ENCODE measurements at regions not wholly inside any gene's neighbourhood (a gene's known extent, or its start where the extent isn't known, plus 50 kb on each side); places are given as distances from the start of the nearest gene placed in this dataset.
A peak's percentile ranks its signal among the peaks of the same experiment; 100 is the strongest.

GRCh38 chr5:28516722-28517121, 1478.3 kb upstream of the CDH9 start:
- no peak for DNase-seq (ENCODE audit: low read depth)

GRCh38 chr5:28512648-28513047, 1474.3 kb upstream of the CDH9 start:
- DNase-seq (ENCODE audit: low read depth), result no peak

GRCh38 chr5:28505121-28505520, 1466.7 kb upstream of the CDH9 start:
- no peak for DNase-seq (ENCODE audit: low read depth)

GRCh38 chr5:28500511-28500910, 1462.1 kb upstream of the CDH9 start:
- no peak for DNase-seq (ENCODE audit: low read depth)

- no peak for DNase-seq (ENCODE audit: low read depth)
Observed at GRCh38 chr5:28499766-28500290, 1461.4 kb upstream of the CDH9 start.

GRCh38 chr5:28495876-28496275, 1457.5 kb upstream of the CDH9 start:
- DNase-seq (ENCODE audit: low read depth), result no peak

GRCh38 chr5:28493456-28493855, 1455.1 kb upstream of the CDH9 start:
- no peak for DNase-seq (ENCODE audit: low read depth)

GRCh38 chr5:28488752-28489151, 1450.4 kb upstream of the CDH9 start:
- no peak for DNase-seq (ENCODE audit: low read depth)

GRCh38 chr5:28483327-28484025, 1445.1 kb upstream of the CDH9 start:
- no peak for DNase-seq (ENCODE audit: low read depth)

- peak; percentile 7 for DNase-seq (ENCODE audit: low read depth)
Observed at GRCh38 chr5:28473531-28474107, 1435.2 kb upstream of the CDH9 start.

- no peak for DNase-seq (ENCODE audit: low read depth)
Observed at GRCh38 chr5:28468166-28468565, 1429.8 kb upstream of the CDH9 start.

GRCh38 chr5:28463728-28464127, 1425.3 kb upstream of the CDH9 start:
- no peak for DNase-seq (ENCODE audit: low read depth)

- no peak for DNase-seq (ENCODE audit: low read depth)
Observed at GRCh38 chr5:28451483-28451882, 1413.1 kb upstream of the CDH9 start.

GRCh38 chr5:28450997-28451396, 1412.6 kb upstream of the CDH9 start:
- no peak for DNase-seq (ENCODE audit: low read depth)

GRCh38 chr5:28448791-28449190, 1410.4 kb upstream of the CDH9 start:
- DNase-seq (ENCODE audit: low read depth), result no peak

- no peak for DNase-seq (ENCODE audit: low read depth)
Observed at GRCh38 chr5:28430565-28431178, 1392.3 kb upstream of the CDH9 start.

GRCh38 chr5:28421141-28421540, 1382.8 kb upstream of the CDH9 start:
- DNase-seq (ENCODE audit: low read depth), result no peak

- DNase-seq (ENCODE audit: low read depth), result no peak
Observed at GRCh38 chr5:28415791-28416443, 1377.5 kb upstream of the CDH9 start.

GRCh38 chr5:28414619-28415018, 1376.2 kb upstream of the CDH9 start:
- DNase-seq (ENCODE audit: low read depth), result no peak

- no peak for DNase-seq (ENCODE audit: low read depth)
Observed at GRCh38 chr5:28408651-28409050, 1370.3 kb upstream of the CDH9 start.

- DNase-seq (ENCODE audit: low read depth), result peak; percentile 42
Observed at GRCh38 chr5:28408186-28408585, 1369.8 kb upstream of the CDH9 start.

GRCh38 chr5:28404363-28405071, 1366.1 kb upstream of the CDH9 start:
- no peak for DNase-seq (ENCODE audit: low read depth)
